KMS-11 (cell line): ENCODE measurements at regions not wholly inside any gene's neighbourhood (a gene's known extent, or its start where the extent isn't known, plus 50 kb on each side); places are given as distances from the start of the nearest gene placed in this dataset.

Experiments
- H2AFZ ChIP-seq: fragments of 200-600 bp; sonication (generic); 2 replicates; pipeline ENCODE4 v1.6.1; 2016; ENCODE audit warnings: antibody characterized with exemption, mixed run types, low read depth
- H3K27ac ChIP-seq: fragments of 200-600 bp; sonication (generic); 2 replicates; pipeline ENCODE4 v1.6.1; 2016; ENCODE audit warnings: mild to moderate bottlenecking, mixed run types
- H3K27me3 ChIP-seq: fragments of 200-600 bp; sonication (generic); 2 replicates; pipeline ENCODE4 v1.6.1; 2017; ENCODE audit warnings: mild to moderate bottlenecking, low read depth, mixed run types, moderate library complexity; ENCODE audit not compliant: insufficient read depth
- H3K36me3 ChIP-seq: fragments of 200-600 bp; sonication (generic); 2 replicates; pipeline ENCODE4 v1.6.1; 2017; ENCODE audit warnings: mild to moderate bottlenecking, mixed run types; ENCODE audit not compliant: insufficient read depth
- H3K4me1 ChIP-seq: fragments of 200-600 bp; sonication (generic); 2 replicates; pipeline ENCODE4 v1.6.1; 2016; ENCODE audit warnings: mild to moderate bottlenecking, low read depth, mixed run types; ENCODE audit not compliant: poor library complexity, severe bottlenecking
- H3K4me2 ChIP-seq: fragments of 200-600 bp; sonication (generic); 2 replicates; pipeline ENCODE4 v1.7.0; 2016; ENCODE audit warnings: mild to moderate bottlenecking, mixed run types
- H3K4me3 ChIP-seq: fragments of 200-600 bp; sonication (generic); IDR thresholded peaks from 2 replicates; pipeline ENCODE4 v1.6.1; 2017; ENCODE audit warnings: low read depth, low read length, mixed read lengths; ENCODE audit not compliant: insufficient read depth
- H3K79me2 ChIP-seq: fragments of 200-600 bp; sonication (generic); 2 replicates; pipeline ENCODE4 v1.6.1; 2016; ENCODE audit warnings: low read depth, mixed run types; ENCODE audit not compliant: insufficient read depth
- H3K9ac ChIP-seq: fragments of 200-600 bp; sonication (generic); 2 replicates; pipeline ENCODE4 v1.6.1; 2016; ENCODE audit warnings: mild to moderate bottlenecking, mixed run types
- H4K20me1 ChIP-seq: fragments of 200-600 bp; sonication (generic); 2 replicates; pipeline ENCODE4 v1.6.1; 2016; ENCODE audit warnings: mild to moderate bottlenecking, mixed run types; ENCODE audit not compliant: insufficient read depth
- TF ChIP-seq, protein P1 (sequence below): fragments of 200-600 bp; sonication (generic); conservative IDR thresholded peaks from 2 replicates; pipeline ENCODE4 v1.6.1; 2017; ENCODE audit warnings: low read depth, mild to moderate bottlenecking, antibody characterized with exemption, low read length, moderate library complexity, mixed read lengths

DNA sequence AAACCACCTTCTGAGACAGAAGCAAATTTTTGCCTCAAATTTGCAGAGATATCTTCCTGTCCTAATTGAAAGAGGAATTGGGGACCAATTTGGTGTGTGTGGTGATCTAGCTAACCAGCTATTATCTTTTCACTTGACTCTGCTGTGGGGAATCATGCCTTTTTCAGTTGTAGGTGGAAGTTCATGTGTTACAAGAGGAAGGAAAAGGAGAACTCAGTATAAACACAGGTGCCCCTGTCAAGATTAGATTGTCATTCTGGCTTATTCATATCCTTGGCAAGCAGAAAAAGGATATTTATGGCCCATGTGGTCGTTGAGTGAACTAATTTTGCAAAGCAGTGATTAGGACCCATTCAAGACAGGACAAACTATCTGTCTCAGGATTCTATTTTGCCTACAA is 336.8 kb upstream of the SLC30A5 start:
- Histone ChIP-seq H3K4me3 (no peak overlapping the region), H3K27ac (no peak overlapping the region), H4K20me1 (no peaks in the 10 kb centered on the region), H3K27me3 (no peaks in the 10 kb centered on the region), H3K36me3 (no peaks in the 10 kb centered on the region), H3K9ac (no peak overlapping the region), H3K4me2 (no peak overlapping the region), H3K79me2 (no peaks in the 10 kb centered on the region), H2AFZ (no peak overlapping the region), H3K4me1 (no peaks in the 10 kb centered on the region)
- TF ChIP-seq, protein P1, sequence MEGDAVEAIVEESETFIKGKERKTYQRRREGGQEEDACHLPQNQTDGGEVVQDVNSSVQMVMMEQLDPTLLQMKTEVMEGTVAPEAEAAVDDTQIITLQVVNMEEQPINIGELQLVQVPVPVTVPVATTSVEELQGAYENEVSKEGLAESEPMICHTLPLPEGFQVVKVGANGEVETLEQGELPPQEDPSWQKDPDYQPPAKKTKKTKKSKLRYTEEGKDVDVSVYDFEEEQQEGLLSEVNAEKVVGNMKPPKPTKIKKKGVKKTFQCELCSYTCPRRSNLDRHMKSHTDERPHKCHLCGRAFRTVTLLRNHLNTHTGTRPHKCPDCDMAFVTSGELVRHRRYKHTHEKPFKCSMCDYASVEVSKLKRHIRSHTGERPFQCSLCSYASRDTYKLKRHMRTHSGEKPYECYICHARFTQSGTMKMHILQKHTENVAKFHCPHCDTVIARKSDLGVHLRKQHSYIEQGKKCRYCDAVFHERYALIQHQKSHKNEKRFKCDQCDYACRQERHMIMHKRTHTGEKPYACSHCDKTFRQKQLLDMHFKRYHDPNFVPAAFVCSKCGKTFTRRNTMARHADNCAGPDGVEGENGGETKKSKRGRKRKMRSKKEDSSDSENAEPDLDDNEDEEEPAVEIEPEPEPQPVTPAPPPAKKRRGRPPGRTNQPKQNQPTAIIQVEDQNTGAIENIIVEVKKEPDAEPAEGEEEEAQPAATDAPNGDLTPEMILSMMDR, result no peak

DNA sequence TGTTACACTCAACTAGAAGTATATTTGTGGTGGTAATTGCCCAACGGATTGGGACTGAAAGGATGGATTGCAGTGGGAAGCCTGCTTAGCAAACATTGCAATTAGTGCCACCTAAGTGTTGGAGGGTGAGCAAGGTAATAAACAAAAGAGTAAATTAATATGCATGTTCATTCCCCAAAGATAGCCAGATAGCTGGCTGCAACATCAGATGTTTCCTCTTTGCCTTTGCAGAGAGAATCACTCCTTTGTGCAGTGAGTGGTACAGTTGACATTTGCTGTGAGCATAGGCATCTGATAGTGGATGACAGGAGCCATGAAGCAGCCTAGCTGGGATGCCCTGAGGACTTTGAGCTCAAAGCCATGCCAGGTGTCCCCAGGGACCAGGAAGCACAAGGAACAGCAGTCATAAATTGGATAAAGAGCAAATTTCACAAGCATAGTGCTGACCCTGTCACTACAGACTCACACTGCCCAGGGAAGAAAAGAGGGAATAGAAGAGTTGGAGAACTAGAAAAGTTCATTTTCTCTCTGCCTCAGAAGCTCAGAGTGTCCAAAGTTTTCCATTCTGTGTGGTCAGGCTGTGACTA is 336.1 kb upstream of the SLC30A5 start:
- no peak overlapping the region for H3K27ac ChIP-seq
- no peaks in the 10 kb centered on the region for H3K4me1 ChIP-seq
- no peak overlapping the region for H3K4me2 ChIP-seq
- H3K79me2 ChIP-seq, result no peaks in the 10 kb centered on the region
- no peaks in the 10 kb centered on the region for H3K27me3 ChIP-seq
- H3K36me3 ChIP-seq, result no peaks in the 10 kb centered on the region
- no peak overlapping the region for H3K9ac ChIP-seq
- H3K4me3 ChIP-seq, result no peak overlapping the region
- TF ChIP-seq, protein P1, result no peak
- H4K20me1 ChIP-seq, result no peaks in the 10 kb centered on the region
- no peak overlapping the region for H2AFZ ChIP-seq

DNA sequence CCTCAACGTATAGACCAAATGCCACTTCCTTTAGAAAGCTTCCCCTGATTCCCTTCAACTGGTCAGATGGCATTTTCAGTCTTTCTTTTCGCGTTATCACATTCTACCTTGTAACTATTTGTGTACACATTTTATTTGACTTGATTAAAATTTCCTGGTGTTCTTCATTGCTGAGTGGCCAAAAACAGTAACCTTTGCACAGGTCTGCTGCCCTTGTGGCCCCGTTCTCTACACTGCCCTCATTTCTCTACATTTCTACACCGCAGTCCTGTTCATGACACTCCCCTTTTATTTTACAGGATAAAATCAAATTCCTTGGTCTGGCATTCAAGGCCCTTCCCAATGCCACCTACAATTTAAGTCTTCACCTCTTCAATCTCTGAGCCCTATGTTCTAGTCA is 334.2 kb upstream of the SLC30A5 start:
- Histone ChIP-seq H4K20me1 (no peaks in the 10 kb centered on the region), H3K27me3 (no peaks in the 10 kb centered on the region), H3K4me1 (no peaks in the 10 kb centered on the region), H2AFZ (no peak overlapping the region), H3K27ac (no peak overlapping the region), H3K36me3 (no peaks in the 10 kb centered on the region), H3K4me2 (no peak overlapping the region), H3K4me3 (no peak overlapping the region), H3K79me2 (no peaks in the 10 kb centered on the region), H3K9ac (no peak overlapping the region)
- TF ChIP-seq, protein P1, result no peak

DNA sequence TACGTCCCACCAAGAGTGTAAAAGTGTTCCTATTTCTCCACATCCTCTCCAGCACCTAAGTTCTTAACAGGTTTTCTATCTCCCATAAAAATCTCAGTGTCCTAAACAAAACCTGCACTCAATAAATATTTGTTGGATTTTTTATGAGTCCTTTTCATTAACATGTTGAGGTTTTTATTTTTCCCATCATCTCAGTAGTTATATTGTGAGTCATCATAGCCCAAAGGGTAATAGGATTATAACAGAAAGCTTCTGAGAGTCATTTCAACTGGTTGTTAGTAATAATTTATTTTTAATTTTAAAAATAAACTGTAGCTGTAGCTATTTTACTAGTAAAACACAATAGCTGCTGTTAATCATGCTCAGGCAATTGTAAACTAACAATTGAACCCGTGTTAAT is 331.6 kb upstream of the SLC30A5 start:
- H3K4me3 ChIP-seq, result no peak overlapping the region
- no peaks in the 10 kb centered on the region for H3K36me3 ChIP-seq
- H3K4me2 ChIP-seq, result no peak overlapping the region
- H3K4me1 ChIP-seq, result no peaks in the 10 kb centered on the region
- no peaks in the 10 kb centered on the region for H3K27me3 ChIP-seq
- H3K79me2 ChIP-seq, result no peaks in the 10 kb centered on the region
- no peak overlapping the region for H3K27ac ChIP-seq
- no peak overlapping the region for H2AFZ ChIP-seq
- H3K9ac ChIP-seq, result no peak overlapping the region
- no peaks in the 10 kb centered on the region for H4K20me1 ChIP-seq
- TF ChIP-seq, protein P1, result no peak
